WTC11 (cell line): ENCODE measurements at regions not wholly inside any gene's neighbourhood (a gene's known extent, or its start where the extent isn't known, plus 50 kb on each side); places are given as distances from the start of the nearest gene placed in this dataset.
"Not testable (repeated sequence)": the region's sequence is repeated elsewhere in the genome, so short reads cannot be mapped to it uniquely, and the experiment has no call there.

Source experiments
- ATAC-seq: fragments of 200-7000 bp; cut with Tn5 transposase; 2 replicates; pipeline ENCODE4 v1.10.0; 2021; ENCODE audit warnings: mild to moderate bottlenecking, moderate library complexity
- CTCF ChIA-PET: fragments of 300-600 bp; sonication (Branson Sonifier 250); formaldehyde crosslinking; loops from one replicate; lab custom pipeline; 2021; ENCODE audit warnings: antibody characterized with exemption; lab: Charles Lee
- POLR2A ChIA-PET: fragments of 350-600 bp; sonication (Branson Sonifier 250); formaldehyde crosslinking; loops from one replicate; lab custom pipeline; 2021; ENCODE audit warnings: antibody characterized with exemption; lab: Charles Lee
- DNase-seq: peaks from one replicate; pipeline ENCODE4 v3.0.0; 2021; ENCODE audit warnings: low spot score
- H3K27ac Mint-ChIP-seq: 2 replicates; pipeline ENCODE4 v1.8.0; 2021; ENCODE audit warnings: mixed read lengths
- H3K27me3 Mint-ChIP-seq: 2 replicates; pipeline ENCODE4 v1.8.0; 2021; ENCODE audit warnings: low read depth, mild to moderate bottlenecking, moderate library complexity, mixed read lengths
- H3K36me3 Mint-ChIP-seq: 2 replicates; pipeline ENCODE4 v1.8.0; 2021; ENCODE audit warnings: mixed read lengths
- H3K4me1 Mint-ChIP-seq: 2 replicates; pipeline ENCODE4 v1.8.0; 2022; ENCODE audit warnings: mixed read lengths
- H3K4me3 Mint-ChIP-seq: 2 replicates; pipeline ENCODE4 v1.8.0; 2021; ENCODE audit warnings: mild to moderate bottlenecking, moderate library complexity, mixed read lengths
- H3K9me3 Mint-ChIP-seq: 2 replicates; pipeline ENCODE4 v1.8.0; 2021; ENCODE audit warnings: mixed read lengths
- CBFB ChIP-seq: sonication (generic); formaldehyde crosslinking; IDR thresholded peaks from 2 replicates; pipeline ENCODE4 v1.8.1; 2022; ENCODE audit warnings: mild to moderate bottlenecking, low read depth, missing genetic modification reagents
- CREB1 ChIP-seq: sonication (generic); formaldehyde crosslinking; IDR thresholded peaks from 2 replicates; pipeline ENCODE4 v1.8.0; 2023; ENCODE audit warnings: mild to moderate bottlenecking, missing genetic modification reagents
- IRF2 ChIP-seq: sonication (generic); formaldehyde crosslinking; IDR thresholded peaks from 2 replicates; pipeline ENCODE4 v1.8.0; 2022; ENCODE audit warnings: low read depth, missing genetic modification reagents, borderline replicate concordance
- KAT7 ChIP-seq: sonication (generic); formaldehyde crosslinking; IDR thresholded peaks from 2 replicates; pipeline ENCODE4 v1.8.1; 2023; ENCODE audit warnings: missing genetic modification reagents, mild to moderate bottlenecking, borderline replicate concordance
- MXD4 ChIP-seq: fragments of 250-450 bp; sonication (Bioruptor Pico); IDR thresholded peaks from 2 replicates; pipeline ENCODE4 v1.8.0; 2021; ENCODE audit warnings: mild to moderate bottlenecking, moderate library complexity, borderline replicate concordance
- RORB ChIP-seq: fragments of 250-450 bp; sonication (Bioruptor Pico); IDR thresholded peaks from 2 replicates; pipeline ENCODE4 v1.9.0; 2021; ENCODE audit warnings: mild to moderate bottlenecking
- SMAD3 ChIP-seq: sonication (generic); formaldehyde crosslinking; IDR thresholded peaks from 2 replicates; pipeline ENCODE4 v1.8.0; 2022; ENCODE audit warnings: missing genetic modification reagents, mild to moderate bottlenecking, borderline replicate concordance
- SMAD4 ChIP-seq: sonication (generic); formaldehyde crosslinking; IDR thresholded peaks from 2 replicates; pipeline ENCODE4 v1.8.0; 2022; ENCODE audit warnings: mild to moderate bottlenecking, missing genetic modification reagents
- TCF7 ChIP-seq: sonication (generic); formaldehyde crosslinking; IDR thresholded peaks from 2 replicates; pipeline ENCODE4 v1.8.0; 2022; ENCODE audit warnings: mild to moderate bottlenecking, low read depth, missing genetic modification reagents, moderate library complexity
- TEAD1 ChIP-seq: sonication (generic); formaldehyde crosslinking; IDR thresholded peaks from 2 replicates; pipeline ENCODE4 v1.8.0; 2022; ENCODE audit warnings: mild to moderate bottlenecking, missing genetic modification reagents
- TP53 ChIP-seq: sonication (generic); formaldehyde crosslinking; IDR thresholded peaks from 2 replicates; pipeline ENCODE4 v1.8.1; 2023; ENCODE audit warnings: mild to moderate bottlenecking, missing genetic modification reagents
- ZBTB21 ChIP-seq: sonication (generic); formaldehyde crosslinking; IDR thresholded peaks from 2 replicates; pipeline ENCODE4 v1.8.1; 2023; ENCODE audit warnings: mild to moderate bottlenecking, missing genetic modification reagents, borderline replicate concordance
- ZNF138 ChIP-seq: sonication (generic); formaldehyde crosslinking; conservative IDR thresholded peaks from 2 replicates; pipeline ENCODE4 v1.8.1; 2022; ENCODE audit warnings: mild to moderate bottlenecking, moderate library complexity, missing genetic modification reagents
- ZNF232 ChIP-seq: sonication (generic); formaldehyde crosslinking; IDR thresholded peaks from 2 replicates; pipeline ENCODE4 v1.8.0; 2022; ENCODE audit warnings: mild to moderate bottlenecking, missing genetic modification reagents
- TF ChIP-seq, protein P1 (sequence below): fragments of 250-450 bp; sonication (Bioruptor Pico); IDR thresholded peaks from 2 replicates; pipeline ENCODE4 v1.9.0; 2021; ENCODE audit warnings: mild to moderate bottlenecking, borderline replicate concordance
- TF ChIP-seq, protein P2 (sequence below): sonication (generic); formaldehyde crosslinking; IDR thresholded peaks from 2 replicates; pipeline ENCODE4 v1.8.1; 2023; ENCODE audit warnings: mild to moderate bottlenecking, missing genetic modification reagents, borderline replicate concordance
- TF ChIP-seq, protein P3 (sequence below): sonication (generic); formaldehyde crosslinking; IDR thresholded peaks from 2 replicates; pipeline ENCODE4 v1.8.1; 2022; ENCODE audit warnings: low read depth, mild to moderate bottlenecking, moderate library complexity, missing genetic modification reagents, borderline replicate concordance
- TF ChIP-seq, protein P4 (sequence below): sonication (generic); formaldehyde crosslinking; IDR thresholded peaks from 2 replicates; pipeline ENCODE4 v1.8.1; 2022; ENCODE audit warnings: low read depth, missing genetic modification reagents, borderline replicate concordance

DNA sequence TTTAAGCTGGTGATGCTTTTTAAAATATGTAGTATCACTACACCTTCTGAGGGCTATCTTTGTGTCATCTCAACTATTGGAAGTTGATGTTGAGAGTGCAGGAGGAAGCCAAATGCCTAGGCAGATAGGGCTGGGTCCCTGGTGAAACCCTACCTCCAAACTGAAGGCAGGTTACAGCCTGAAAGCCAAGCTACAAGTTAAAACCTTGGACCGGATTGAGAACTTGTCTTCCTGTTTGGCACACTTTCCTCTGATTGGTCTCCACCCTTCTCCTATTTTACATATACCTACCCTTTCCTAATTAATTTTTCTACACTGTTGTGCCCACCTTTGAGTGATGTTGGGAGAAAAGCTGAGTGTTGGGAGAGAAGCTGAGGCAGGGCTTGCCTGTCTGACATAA is 287.8 kb upstream of the CNTN5 start:
- TF ChIP-seq, protein P1, sequence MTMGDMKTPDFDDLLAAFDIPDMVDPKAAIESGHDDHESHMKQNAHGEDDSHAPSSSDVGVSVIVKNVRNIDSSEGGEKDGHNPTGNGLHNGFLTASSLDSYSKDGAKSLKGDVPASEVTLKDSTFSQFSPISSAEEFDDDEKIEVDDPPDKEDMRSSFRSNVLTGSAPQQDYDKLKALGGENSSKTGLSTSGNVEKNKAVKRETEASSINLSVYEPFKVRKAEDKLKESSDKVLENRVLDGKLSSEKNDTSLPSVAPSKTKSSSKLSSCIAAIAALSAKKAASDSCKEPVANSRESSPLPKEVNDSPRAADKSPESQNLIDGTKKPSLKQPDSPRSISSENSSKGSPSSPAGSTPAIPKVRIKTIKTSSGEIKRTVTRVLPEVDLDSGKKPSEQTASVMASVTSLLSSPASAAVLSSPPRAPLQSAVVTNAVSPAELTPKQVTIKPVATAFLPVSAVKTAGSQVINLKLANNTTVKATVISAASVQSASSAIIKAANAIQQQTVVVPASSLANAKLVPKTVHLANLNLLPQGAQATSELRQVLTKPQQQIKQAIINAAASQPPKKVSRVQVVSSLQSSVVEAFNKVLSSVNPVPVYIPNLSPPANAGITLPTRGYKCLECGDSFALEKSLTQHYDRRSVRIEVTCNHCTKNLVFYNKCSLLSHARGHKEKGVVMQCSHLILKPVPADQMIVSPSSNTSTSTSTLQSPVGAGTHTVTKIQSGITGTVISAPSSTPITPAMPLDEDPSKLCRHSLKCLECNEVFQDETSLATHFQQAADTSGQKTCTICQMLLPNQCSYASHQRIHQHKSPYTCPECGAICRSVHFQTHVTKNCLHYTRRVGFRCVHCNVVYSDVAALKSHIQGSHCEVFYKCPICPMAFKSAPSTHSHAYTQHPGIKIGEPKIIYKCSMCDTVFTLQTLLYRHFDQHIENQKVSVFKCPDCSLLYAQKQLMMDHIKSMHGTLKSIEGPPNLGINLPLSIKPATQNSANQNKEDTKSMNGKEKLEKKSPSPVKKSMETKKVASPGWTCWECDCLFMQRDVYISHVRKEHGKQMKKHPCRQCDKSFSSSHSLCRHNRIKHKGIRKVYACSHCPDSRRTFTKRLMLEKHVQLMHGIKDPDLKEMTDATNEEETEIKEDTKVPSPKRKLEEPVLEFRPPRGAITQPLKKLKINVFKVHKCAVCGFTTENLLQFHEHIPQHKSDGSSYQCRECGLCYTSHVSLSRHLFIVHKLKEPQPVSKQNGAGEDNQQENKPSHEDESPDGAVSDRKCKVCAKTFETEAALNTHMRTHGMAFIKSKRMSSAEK (CRISPR knock-in tag): no peak
- TF ChIP-seq ZNF138 (no peak), ZNF232 (CRISPR knock-in tag) (no peak), TP53 (no peak), CREB1 (no peak), MXD4 (CRISPR knock-in tag) (no peak), TEAD1 (CRISPR knock-in tag) (no peak), RORB (no peak), TCF7 (CRISPR knock-in tag) (no peak), SMAD3 (CRISPR knock-in tag) (no peak)
- TF ChIP-seq, protein P2, sequence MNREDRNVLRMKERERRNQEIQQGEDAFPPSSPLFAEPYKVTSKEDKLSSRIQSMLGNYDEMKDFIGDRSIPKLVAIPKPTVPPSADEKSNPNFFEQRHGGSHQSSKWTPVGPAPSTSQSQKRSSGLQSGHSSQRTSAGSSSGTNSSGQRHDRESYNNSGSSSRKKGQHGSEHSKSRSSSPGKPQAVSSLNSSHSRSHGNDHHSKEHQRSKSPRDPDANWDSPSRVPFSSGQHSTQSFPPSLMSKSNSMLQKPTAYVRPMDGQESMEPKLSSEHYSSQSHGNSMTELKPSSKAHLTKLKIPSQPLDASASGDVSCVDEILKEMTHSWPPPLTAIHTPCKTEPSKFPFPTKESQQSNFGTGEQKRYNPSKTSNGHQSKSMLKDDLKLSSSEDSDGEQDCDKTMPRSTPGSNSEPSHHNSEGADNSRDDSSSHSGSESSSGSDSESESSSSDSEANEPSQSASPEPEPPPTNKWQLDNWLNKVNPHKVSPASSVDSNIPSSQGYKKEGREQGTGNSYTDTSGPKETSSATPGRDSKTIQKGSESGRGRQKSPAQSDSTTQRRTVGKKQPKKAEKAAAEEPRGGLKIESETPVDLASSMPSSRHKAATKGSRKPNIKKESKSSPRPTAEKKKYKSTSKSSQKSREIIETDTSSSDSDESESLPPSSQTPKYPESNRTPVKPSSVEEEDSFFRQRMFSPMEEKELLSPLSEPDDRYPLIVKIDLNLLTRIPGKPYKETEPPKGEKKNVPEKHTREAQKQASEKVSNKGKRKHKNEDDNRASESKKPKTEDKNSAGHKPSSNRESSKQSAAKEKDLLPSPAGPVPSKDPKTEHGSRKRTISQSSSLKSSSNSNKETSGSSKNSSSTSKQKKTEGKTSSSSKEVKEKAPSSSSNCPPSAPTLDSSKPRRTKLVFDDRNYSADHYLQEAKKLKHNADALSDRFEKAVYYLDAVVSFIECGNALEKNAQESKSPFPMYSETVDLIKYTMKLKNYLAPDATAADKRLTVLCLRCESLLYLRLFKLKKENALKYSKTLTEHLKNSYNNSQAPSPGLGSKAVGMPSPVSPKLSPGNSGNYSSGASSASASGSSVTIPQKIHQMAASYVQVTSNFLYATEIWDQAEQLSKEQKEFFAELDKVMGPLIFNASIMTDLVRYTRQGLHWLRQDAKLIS (CRISPR knock-in tag): no peak
- H3K9me3 Mint-ChIP-seq: peaks cover 20% of the 10 kb centered on the region
- H3K36me3 Mint-ChIP-seq: peaks cover 5% of the 10 kb centered on the region; the same call in 1 of the 2 replicates
- no peak overlapping the region for H3K4me3 Mint-ChIP-seq
- DNase-seq (no peak), ATAC-seq (no peak)
- H3K27ac Mint-ChIP-seq: no peak overlapping the region
- peaks cover 18% of the 10 kb centered on the region for H3K4me1 Mint-ChIP-seq
- POLR2A ChIA-PET: interaction anchor here (0.6 kb wide), 1 partner anchor 1088 kb away, joined by 3 read pairs; no protein-coding TSS in a partner anchor
- H3K27me3 Mint-ChIP-seq: no peaks in the 10 kb centered on the region
- CTCF ChIA-PET: no interaction called here

DNA sequence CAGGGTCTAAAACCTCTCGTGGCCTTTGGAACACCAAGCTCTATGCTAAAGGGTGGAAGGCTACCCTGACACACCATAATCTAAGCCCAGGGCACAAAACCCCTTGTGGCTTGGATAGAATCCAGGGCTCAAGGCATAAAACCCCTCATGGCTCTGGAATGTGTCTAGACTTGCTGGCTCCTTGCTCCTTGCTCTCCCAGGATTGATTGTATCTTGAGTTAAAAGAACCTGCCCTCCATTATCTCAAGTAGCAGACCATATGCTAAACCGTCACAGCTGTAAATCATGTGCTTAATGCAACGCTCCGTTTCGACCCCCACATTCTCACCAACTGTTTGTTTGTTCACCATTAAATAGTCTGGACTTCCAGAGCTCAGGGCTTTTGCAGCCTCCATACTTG is 287.4 kb upstream of the CNTN5 start:
- H3K27me3 Mint-ChIP-seq, ATAC-seq, CTCF ChIA-PET, H3K4me3 Mint-ChIP-seq, DNase-seq, H3K36me3 Mint-ChIP-seq: not testable (repeated sequence)
- Mint-ChIP-seq H3K4me1 (peaks cover 18% of the 10 kb centered on the region), H3K27ac (peak overlapping the region; percentile 10; the same call in 1 of the 2 replicates), H3K9me3 (peaks cover 15% of the 10 kb centered on the region)
- POLR2A ChIA-PET: interaction anchor here (0.6 kb wide), 1 partner anchor 1088 kb away, joined by 3 read pairs; no protein-coding TSS in a partner anchor

DNA sequence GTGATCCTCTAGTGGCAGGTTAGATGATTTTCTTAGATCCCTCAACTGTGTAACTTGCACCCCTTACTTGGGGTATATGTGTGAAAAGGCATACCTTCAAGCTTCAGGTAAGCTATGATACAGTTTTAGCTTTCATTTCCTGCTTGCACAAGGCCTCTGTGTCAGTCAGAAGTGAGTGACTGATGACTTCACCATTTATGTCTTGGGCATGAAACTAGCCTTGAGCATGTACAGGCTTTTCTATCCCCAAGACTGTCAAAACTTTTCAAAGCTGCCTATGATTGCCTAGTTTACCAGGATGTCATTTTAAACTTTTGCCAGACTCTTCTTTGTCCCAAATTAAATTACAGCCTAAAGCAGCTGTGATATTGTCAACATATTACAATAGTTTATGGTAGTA is 286.1 kb upstream of the CNTN5 start:
- Mint-ChIP-seq H3K9me3 (peaks cover 11% of the 10 kb centered on the region), H3K27ac (no peak overlapping the region; the same call in 1 of the 2 replicates), H3K4me1 (peaks cover 18% of the 10 kb centered on the region), H3K4me3 (no peak overlapping the region), H3K27me3 (no peaks in the 10 kb centered on the region), H3K36me3 (no peaks in the 10 kb centered on the region)
- DNase-seq (no peak), ATAC-seq (no peak)
- ChIA-PET CTCF (no interaction called here), POLR2A (no interaction called here)
- TF ChIP-seq SMAD4 (CRISPR knock-in tag) (no peak), KAT7 (CRISPR knock-in tag) (no peak), IRF2 (CRISPR knock-in tag) (no peak), ZBTB21 (CRISPR knock-in tag) (no peak), CBFB (CRISPR knock-in tag) (no peak)
- TF ChIP-seq, protein P3, sequence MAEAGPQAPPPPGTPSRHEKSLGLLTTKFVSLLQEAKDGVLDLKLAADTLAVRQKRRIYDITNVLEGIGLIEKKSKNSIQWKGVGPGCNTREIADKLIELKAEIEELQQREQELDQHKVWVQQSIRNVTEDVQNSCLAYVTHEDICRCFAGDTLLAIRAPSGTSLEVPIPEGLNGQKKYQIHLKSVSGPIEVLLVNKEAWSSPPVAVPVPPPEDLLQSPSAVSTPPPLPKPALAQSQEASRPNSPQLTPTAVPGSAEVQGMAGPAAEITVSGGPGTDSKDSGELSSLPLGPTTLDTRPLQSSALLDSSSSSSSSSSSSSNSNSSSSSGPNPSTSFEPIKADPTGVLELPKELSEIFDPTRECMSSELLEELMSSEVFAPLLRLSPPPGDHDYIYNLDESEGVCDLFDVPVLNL (CRISPR knock-in tag): no peak
- TF ChIP-seq, protein P4, sequence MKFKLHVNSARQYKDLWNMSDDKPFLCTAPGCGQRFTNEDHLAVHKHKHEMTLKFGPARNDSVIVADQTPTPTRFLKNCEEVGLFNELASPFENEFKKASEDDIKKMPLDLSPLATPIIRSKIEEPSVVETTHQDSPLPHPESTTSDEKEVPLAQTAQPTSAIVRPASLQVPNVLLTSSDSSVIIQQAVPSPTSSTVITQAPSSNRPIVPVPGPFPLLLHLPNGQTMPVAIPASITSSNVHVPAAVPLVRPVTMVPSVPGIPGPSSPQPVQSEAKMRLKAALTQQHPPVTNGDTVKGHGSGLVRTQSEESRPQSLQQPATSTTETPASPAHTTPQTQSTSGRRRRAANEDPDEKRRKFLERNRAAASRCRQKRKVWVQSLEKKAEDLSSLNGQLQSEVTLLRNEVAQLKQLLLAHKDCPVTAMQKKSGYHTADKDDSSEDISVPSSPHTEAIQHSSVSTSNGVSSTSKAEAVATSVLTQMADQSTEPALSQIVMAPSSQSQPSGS: no peak
